PFSK-1 (cell line): ENCODE measurements at regions not wholly inside any gene's neighbourhood (a gene's known extent, or its start where the extent isn't known, plus 50 kb on each side); places are given as distances from the start of the nearest gene placed in this dataset.

Source experiments
- POLR2AphosphoS5 ChIP-seq: IDR thresholded peaks from 2 replicates; pipeline ENCODE4 v1.6.1; 2012; ENCODE audit warnings: low read depth, mild to moderate bottlenecking, control low read depth, low read length, moderate library complexity
- REST ChIP-seq, 2 experiments: IDR thresholded peaks; 2 replicates each; pipeline versions ENCODE4 v1.6.1 to v1.8.0; 2011 to 2012; ENCODE audit warnings: low read depth in 2 of 2, low read length in 2 of 2, control low read depth in 1 of 2, inconsistent platforms in 1 of 2, mild to moderate bottlenecking in 1 of 2, moderate library complexity in 1 of 2; ENCODE audit not compliant: insufficient read depth in 1 of 2
- SIN3A ChIP-seq: IDR thresholded peaks from 2 replicates; pipeline ENCODE4 v1.6.1; 2012; ENCODE audit warnings: mild to moderate bottlenecking, low read length, moderate library complexity, borderline replicate concordance; ENCODE audit not compliant: insufficient read depth
- TAF1 ChIP-seq: IDR thresholded peaks from 2 replicates; pipeline ENCODE4 v1.6.1; 2012; ENCODE audit warnings: low read length, control low read depth, borderline replicate concordance; ENCODE audit not compliant: insufficient read depth

- TF ChIP-seq POLR2AphosphoS5, result no peak
- TF ChIP-seq TAF1, result no peak
- no peak for TF ChIP-seq SIN3A
- TF ChIP-seq REST (IDR thresholded peaks at IDR 0.05; ENCODE audit: insufficient read depth in 1 of 2, low read depth in 2 of 2, low read length in 2 of 2), result no peak
These were observed 287.2 kb downstream of the TMA16 start for GRCh38 chr4:163781726-163782125.
